SK-N-SH (cell line): ENCODE measurements at regions not wholly inside any gene's neighbourhood (a gene's known extent, or its start where the extent isn't known, plus 50 kb on each side); places are given as distances from the start of the nearest gene placed in this dataset.

ENCODE experiments used
- CTCF ChIA-PET: fragments of 300-600, 350-600 bp; formaldehyde crosslinking; extraction: SDS; loops from one replicate; lab custom pipeline; 2021; lab: Yijun Ruan, JAX
- POLR2A ChIA-PET: fragments of 350-600 bp; sonication (Branson Sonifier 250); formaldehyde crosslinking; extraction: SDS; loops from one replicate; lab custom pipeline; 2020; ENCODE audit warnings: antibody characterized with exemption, inconsistent platforms; lab: Yijun Ruan, JAX
- DNase-seq: peaks from one replicate; pipeline ENCODE4 v3.0.0; 2012
- H2AFZ ChIP-seq: fragments of 200-600 bp; sonication (generic); 2 replicates; pipeline ENCODE4 v1.8.1; 2016; ENCODE audit warnings: antibody characterized with exemption, mild to moderate bottlenecking, low read depth
- H3F3A ChIP-seq: fragments of 200-600 bp; sonication (generic); replicated peaks from 2 replicates; pipeline ENCODE3; 2016; ENCODE audit warnings: antibody characterized with exemption, mild to moderate bottlenecking; ENCODE audit not compliant: insufficient read depth
- H3K27ac ChIP-seq, 2 experiments: fragments of 200-500 bp in 1 of 2; fragments of 200-600 bp in 1 of 2; sonication (Bioruptor generic) in 1 of 2; sonication (generic), shearing (Covaris generic) in 1 of 2; 2 replicates each; pipeline versions ENCODE4 v1.5.1 to v1.6.1; 2014 to 2016; ENCODE audit warnings: low read depth in 2 of 2, inconsistent platforms in 1 of 2, low read length in 1 of 2, mild to moderate bottlenecking in 1 of 2, mixed read lengths in 1 of 2
- H3K27me3 ChIP-seq: fragments of 200-600 bp; sonication (generic), shearing (Covaris generic); 2 replicates; pipeline ENCODE4 v1.6.1; 2016; ENCODE audit warnings: mixed run types; ENCODE audit not compliant: insufficient read depth
- H3K36me3 ChIP-seq, 2 experiments: fragments of 200-500 bp in 1 of 2; fragments of 200-600 bp in 1 of 2; sonication (Bioruptor generic) in 1 of 2; sonication (generic) in 1 of 2; replicated peaks in 1 of 2; 2 replicates each; pipeline versions ENCODE3 to v1.5.1; 2014 to 2016; ENCODE audit warnings: low read length in 1 of 2, mild to moderate bottlenecking in 1 of 2; ENCODE audit not compliant: insufficient read depth in 2 of 2, control insufficient read depth in 1 of 2
- H3K4me1 ChIP-seq, 2 experiments: fragments of 200-500 bp in 1 of 2; fragments of 200-600 bp in 1 of 2; sonication (Bioruptor generic) in 1 of 2; sonication (generic), shearing (Covaris generic) in 1 of 2; 2 replicates each; pipeline versions ENCODE4 v1.5.1 to v1.6.1; 2014 to 2016; ENCODE audit warnings: low read depth in 1 of 2, low read length in 1 of 2, mixed run types in 1 of 2; ENCODE audit not compliant: insufficient read depth in 2 of 2, control insufficient read depth in 1 of 2
- H3K4me2 ChIP-seq: fragments of 200-600 bp; sonication (generic), shearing (Covaris generic); 2 replicates; pipeline ENCODE4 v1.6.1; 2017; ENCODE audit warnings: mixed run types
- H3K4me3 ChIP-seq, 2 experiments: fragments of 200-500 bp in 1 of 2; fragments of 200-600 bp in 1 of 2; sonication (Bioruptor generic) in 1 of 2; sonication (generic), shearing (Covaris generic) in 1 of 2; 2 replicates each; pipeline versions ENCODE4 v1.5.1 to v1.8.1; 2014 to 2016; ENCODE audit warnings: low read depth in 2 of 2, inconsistent platforms in 1 of 2, low read length in 1 of 2, mild to moderate bottlenecking in 1 of 2, mixed read lengths in 1 of 2, moderate library complexity in 1 of 2
- H3K79me2 ChIP-seq: fragments of 200-600 bp; sonication (generic); 2 replicates; pipeline ENCODE4 v1.8.1; 2017; ENCODE audit warnings: mild to moderate bottlenecking; ENCODE audit not compliant: insufficient read depth
- H3K9ac ChIP-seq: fragments of 200-600 bp; sonication (generic); 2 replicates; pipeline ENCODE4 v1.6.1; 2017; ENCODE audit warnings: mixed run types
- H3K9me2 ChIP-seq: fragments of 200-600 bp; sonication (generic); 2 replicates; pipeline ENCODE4 v1.6.1; 2017; ENCODE audit warnings: mixed run types
- H3K9me3 ChIP-seq: fragments of 200-600 bp; sonication (generic); 2 replicates; pipeline ENCODE4 v1.6.1; 2017; ENCODE audit warnings: mixed run types, mild to moderate bottlenecking, moderate library complexity
- H4K20me1 ChIP-seq: fragments of 200-600 bp; sonication (generic); 2 replicates; pipeline ENCODE4 v1.6.1; 2017; ENCODE audit warnings: mild to moderate bottlenecking, mixed run types; ENCODE audit not compliant: insufficient read depth
- CHD2 ChIP-seq: fragments of 150-350 bp; IDR thresholded peaks from 2 replicates; pipeline ENCODE4 v1.6.1; 2018; ENCODE audit warnings: low read length; ENCODE audit not compliant: partially characterized antibody
- ELF1 ChIP-seq: IDR thresholded peaks from 2 replicates; pipeline ENCODE4 v1.4.0; 2012
- EP300 ChIP-seq, 2 experiments: IDR thresholded peaks; 2 replicates each; pipeline versions ENCODE4 v1.4.0 to v1.6.1; 2012; ENCODE audit warnings: borderline replicate concordance in 1 of 2, low read depth in 1 of 2, low read length in 1 of 2
- EZH2phosphoT487 ChIP-seq: fragments of 200-600 bp; sonication (generic); IDR thresholded peaks from 2 replicates; pipeline ENCODE4 v1.6.1; 2017; ENCODE audit warnings: low read depth, mixed run types, mild to moderate bottlenecking, antibody characterized with exemption, moderate library complexity, borderline replicate concordance
- FOXJ3 ChIP-seq: sonication (generic); formaldehyde crosslinking; IDR thresholded peaks from 2 replicates; pipeline ENCODE4 v1.5.1; 2020; ENCODE audit warnings: mild to moderate bottlenecking, missing genetic modification reagents
- GABPA ChIP-seq: IDR thresholded peaks from 2 replicates; pipeline ENCODE4 v1.4.0; 2012; ENCODE audit warnings: low read depth, mild to moderate bottlenecking
- GATA2 ChIP-seq: sonication (generic); formaldehyde crosslinking; IDR thresholded peaks from 2 replicates; pipeline ENCODE4 v1.5.0; 2020; ENCODE audit warnings: mild to moderate bottlenecking, missing genetic modification reagents
- MAX ChIP-seq: IDR thresholded peaks from 2 replicates; pipeline ENCODE4 v1.4.0; 2012; ENCODE audit warnings: low read depth
- MEF2A ChIP-seq: IDR thresholded peaks from 2 replicates; pipeline ENCODE4 v1.4.0; 2012; ENCODE audit warnings: low read depth, borderline replicate concordance
- MXI1 ChIP-seq: IDR thresholded peaks from 2 replicates; pipeline ENCODE4 v1.6.1; 2012; ENCODE audit warnings: mild to moderate bottlenecking, low read depth, low read length, improper control_type of control experiment
- NFIC ChIP-seq: IDR thresholded peaks from 2 replicates; pipeline ENCODE4 v1.4.0; 2012; ENCODE audit warnings: borderline replicate concordance
- POLR2AphosphoS5 ChIP-seq: IDR thresholded peaks from 2 replicates; pipeline ENCODE4 v1.6.1; 2012; ENCODE audit warnings: low read depth, low read length
- RAD21 ChIP-seq: IDR thresholded peaks from 2 replicates; pipeline ENCODE4 v1.6.1; 2012; ENCODE audit warnings: mild to moderate bottlenecking, low read length
- RCOR1 ChIP-seq: fragments of 150-350 bp; IDR thresholded peaks from 2 replicates; pipeline ENCODE4 v1.6.1; 2017; ENCODE audit warnings: antibody characterized with exemption, low read length
- RFX5 ChIP-seq: IDR thresholded peaks from 2 replicates; pipeline ENCODE4 v1.6.1; 2012; ENCODE audit warnings: mild to moderate bottlenecking, improper control_type of control experiment, low read length
- RXRA ChIP-seq: IDR thresholded peaks from 2 replicates; pipeline ENCODE4 v1.4.0; 2012; ENCODE audit warnings: low read depth, mild to moderate bottlenecking, borderline replicate concordance
- SMC3 ChIP-seq: IDR thresholded peaks from 2 replicates; pipeline ENCODE4 v1.6.1; 2012; ENCODE audit warnings: low read depth, low read length, improper control_type of control experiment
- TAF1 ChIP-seq: IDR thresholded peaks from 2 replicates; pipeline ENCODE4 v1.6.1; 2012; ENCODE audit warnings: low read depth, mild to moderate bottlenecking, low read length, moderate library complexity, borderline replicate concordance
- TCF12 ChIP-seq: IDR thresholded peaks from 2 replicates; pipeline ENCODE4 v1.4.0; 2012
- TEAD4 ChIP-seq: IDR thresholded peaks from 2 replicates; pipeline ENCODE4 v1.4.0; 2012; ENCODE audit warnings: mild to moderate bottlenecking, borderline replicate concordance; ENCODE audit not compliant: insufficient read depth
- YY1 ChIP-seq: IDR thresholded peaks from 2 replicates; pipeline ENCODE4 v1.4.0; 2012; ENCODE audit warnings: low read depth, mild to moderate bottlenecking
- WGBS: methylation state at CpG from one replicate; pipeline ENCODE4 v1.1.6; 2017; ENCODE audit warnings: low lambda C conversion rate; 5-methylcytosine and 5-hydroxymethylcytosine counted together
- TF ChIP-seq, protein P1 (sequence below): fragments of 150-350 bp; IDR thresholded peaks from 2 replicates; pipeline ENCODE4 v1.6.1; 2017; ENCODE audit warnings: antibody characterized with exemption, low read length, low read depth, borderline replicate concordance
- TF ChIP-seq, protein P2 (sequence below): IDR thresholded peaks from 2 replicates; pipeline ENCODE4 v1.6.1; 2012; ENCODE audit warnings: mild to moderate bottlenecking, low read depth, low read length, moderate library complexity
- TF ChIP-seq, protein P3 (sequence below): fragments of 150-350 bp; IDR thresholded peaks from 2 replicates; pipeline ENCODE4 v1.6.1; 2016; ENCODE audit warnings: mild to moderate bottlenecking, low read depth, low read length
- TF ChIP-seq, protein P4 (sequence below): fragments of 200-600 bp; sonication (generic); IDR thresholded peaks from 2 replicates; pipeline ENCODE4 v1.6.1; 2017; ENCODE audit warnings: antibody characterized with exemption, mild to moderate bottlenecking, moderate library complexity
- TF ChIP-seq, protein P5 (sequence below): IDR thresholded peaks from 2 replicates; pipeline ENCODE4 v1.4.0; 2012; ENCODE audit warnings: low read depth, borderline replicate concordance

- Histone ChIP-seq H3K4me2 (no peak overlapping the region), H3K9ac (no peak overlapping the region), H3K4me1 (no peaks in the 10 kb centered on the region; a peak in 1 of 4 replicates), H3K9me2 (no peaks in the 10 kb centered on the region), H3K27me3 (no peaks in the 10 kb centered on the region), H3K36me3 (no peaks in the 10 kb centered on the region), H3K4me3 (no peak overlapping the region), H3F3A (peaks cover 21% of the 10 kb centered on the region), H3K79me2 (no peaks in the 10 kb centered on the region), H4K20me1 (no peaks in the 10 kb centered on the region), H3K9me3 (no peaks in the 10 kb centered on the region), H2AFZ (no peak overlapping the region), H3K27ac (peak overlapping the region in 1 of 2 experiments; percentile 59; a peak in 2 of 4 replicates)
- no peak for DNase-seq
- ChIA-PET POLR2A (no interaction called here), CTCF (no interaction called here)
- 18% methylated on average over 1 of the region's 1 CpG for WGBS
- TF ChIP-seq GABPA = no peak
- TF ChIP-seq, protein P1, sequence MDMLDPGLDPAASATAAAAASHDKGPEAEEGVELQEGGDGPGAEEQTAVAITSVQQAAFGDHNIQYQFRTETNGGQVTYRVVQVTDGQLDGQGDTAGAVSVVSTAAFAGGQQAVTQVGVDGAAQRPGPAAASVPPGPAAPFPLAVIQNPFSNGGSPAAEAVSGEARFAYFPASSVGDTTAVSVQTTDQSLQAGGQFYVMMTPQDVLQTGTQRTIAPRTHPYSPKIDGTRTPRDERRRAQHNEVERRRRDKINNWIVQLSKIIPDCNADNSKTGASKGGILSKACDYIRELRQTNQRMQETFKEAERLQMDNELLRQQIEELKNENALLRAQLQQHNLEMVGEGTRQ = no peak
- TF ChIP-seq, protein P2, sequence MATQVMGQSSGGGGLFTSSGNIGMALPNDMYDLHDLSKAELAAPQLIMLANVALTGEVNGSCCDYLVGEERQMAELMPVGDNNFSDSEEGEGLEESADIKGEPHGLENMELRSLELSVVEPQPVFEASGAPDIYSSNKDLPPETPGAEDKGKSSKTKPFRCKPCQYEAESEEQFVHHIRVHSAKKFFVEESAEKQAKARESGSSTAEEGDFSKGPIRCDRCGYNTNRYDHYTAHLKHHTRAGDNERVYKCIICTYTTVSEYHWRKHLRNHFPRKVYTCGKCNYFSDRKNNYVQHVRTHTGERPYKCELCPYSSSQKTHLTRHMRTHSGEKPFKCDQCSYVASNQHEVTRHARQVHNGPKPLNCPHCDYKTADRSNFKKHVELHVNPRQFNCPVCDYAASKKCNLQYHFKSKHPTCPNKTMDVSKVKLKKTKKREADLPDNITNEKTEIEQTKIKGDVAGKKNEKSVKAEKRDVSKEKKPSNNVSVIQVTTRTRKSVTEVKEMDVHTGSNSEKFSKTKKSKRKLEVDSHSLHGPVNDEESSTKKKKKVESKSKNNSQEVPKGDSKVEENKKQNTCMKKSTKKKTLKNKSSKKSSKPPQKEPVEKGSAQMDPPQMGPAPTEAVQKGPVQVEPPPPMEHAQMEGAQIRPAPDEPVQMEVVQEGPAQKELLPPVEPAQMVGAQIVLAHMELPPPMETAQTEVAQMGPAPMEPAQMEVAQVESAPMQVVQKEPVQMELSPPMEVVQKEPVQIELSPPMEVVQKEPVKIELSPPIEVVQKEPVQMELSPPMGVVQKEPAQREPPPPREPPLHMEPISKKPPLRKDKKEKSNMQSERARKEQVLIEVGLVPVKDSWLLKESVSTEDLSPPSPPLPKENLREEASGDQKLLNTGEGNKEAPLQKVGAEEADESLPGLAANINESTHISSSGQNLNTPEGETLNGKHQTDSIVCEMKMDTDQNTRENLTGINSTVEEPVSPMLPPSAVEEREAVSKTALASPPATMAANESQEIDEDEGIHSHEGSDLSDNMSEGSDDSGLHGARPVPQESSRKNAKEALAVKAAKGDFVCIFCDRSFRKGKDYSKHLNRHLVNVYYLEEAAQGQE = no peak
- TF ChIP-seq POLR2AphosphoS5 = no peak
- TF ChIP-seq TEAD4 = peak; percentile 72; the same call in 1 of the 2 replicates
- TF ChIP-seq FOXJ3 (CRISPR knock-in tag) = no peak
- no peak for TF ChIP-seq TAF1
- TF ChIP-seq MXI1 = no peak
- no peak for TF ChIP-seq RAD21
- TF ChIP-seq MAX = no peak
- TF ChIP-seq, protein P3, sequence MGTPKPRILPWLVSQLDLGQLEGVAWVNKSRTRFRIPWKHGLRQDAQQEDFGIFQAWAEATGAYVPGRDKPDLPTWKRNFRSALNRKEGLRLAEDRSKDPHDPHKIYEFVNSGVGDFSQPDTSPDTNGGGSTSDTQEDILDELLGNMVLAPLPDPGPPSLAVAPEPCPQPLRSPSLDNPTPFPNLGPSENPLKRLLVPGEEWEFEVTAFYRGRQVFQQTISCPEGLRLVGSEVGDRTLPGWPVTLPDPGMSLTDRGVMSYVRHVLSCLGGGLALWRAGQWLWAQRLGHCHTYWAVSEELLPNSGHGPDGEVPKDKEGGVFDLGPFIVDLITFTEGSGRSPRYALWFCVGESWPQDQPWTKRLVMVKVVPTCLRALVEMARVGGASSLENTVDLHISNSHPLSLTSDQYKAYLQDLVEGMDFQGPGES = no peak
- TF ChIP-seq, protein P4, sequence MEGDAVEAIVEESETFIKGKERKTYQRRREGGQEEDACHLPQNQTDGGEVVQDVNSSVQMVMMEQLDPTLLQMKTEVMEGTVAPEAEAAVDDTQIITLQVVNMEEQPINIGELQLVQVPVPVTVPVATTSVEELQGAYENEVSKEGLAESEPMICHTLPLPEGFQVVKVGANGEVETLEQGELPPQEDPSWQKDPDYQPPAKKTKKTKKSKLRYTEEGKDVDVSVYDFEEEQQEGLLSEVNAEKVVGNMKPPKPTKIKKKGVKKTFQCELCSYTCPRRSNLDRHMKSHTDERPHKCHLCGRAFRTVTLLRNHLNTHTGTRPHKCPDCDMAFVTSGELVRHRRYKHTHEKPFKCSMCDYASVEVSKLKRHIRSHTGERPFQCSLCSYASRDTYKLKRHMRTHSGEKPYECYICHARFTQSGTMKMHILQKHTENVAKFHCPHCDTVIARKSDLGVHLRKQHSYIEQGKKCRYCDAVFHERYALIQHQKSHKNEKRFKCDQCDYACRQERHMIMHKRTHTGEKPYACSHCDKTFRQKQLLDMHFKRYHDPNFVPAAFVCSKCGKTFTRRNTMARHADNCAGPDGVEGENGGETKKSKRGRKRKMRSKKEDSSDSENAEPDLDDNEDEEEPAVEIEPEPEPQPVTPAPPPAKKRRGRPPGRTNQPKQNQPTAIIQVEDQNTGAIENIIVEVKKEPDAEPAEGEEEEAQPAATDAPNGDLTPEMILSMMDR = no peak
- TF ChIP-seq RCOR1 = no peak
- TF ChIP-seq EP300 (IDR thresholded peaks at IDR 0.05; ENCODE audit: borderline replicate concordance in 1 of 2, low read depth in 1 of 2, low read length in 1 of 2) = peak in 1 of 2 experiments; percentile 76; a peak in 1 of 4 replicates
- TF ChIP-seq TCF12 = peak; percentile 56
- 0 out of 2 replicates have a peak, but pooled peaks have one; percentile 28 for TF ChIP-seq MEF2A
- no peak for TF ChIP-seq ELF1
- no peak for TF ChIP-seq EZH2phosphoT487
- peak; percentile 45; the same call in 1 of the 2 replicates for TF ChIP-seq NFIC
- no peak; the same call in 1 of the 2 replicates for TF ChIP-seq RXRA
- no peak for TF ChIP-seq CHD2
- no peak for TF ChIP-seq RFX5
- TF ChIP-seq SMC3 = no peak
- TF ChIP-seq, protein P5, sequence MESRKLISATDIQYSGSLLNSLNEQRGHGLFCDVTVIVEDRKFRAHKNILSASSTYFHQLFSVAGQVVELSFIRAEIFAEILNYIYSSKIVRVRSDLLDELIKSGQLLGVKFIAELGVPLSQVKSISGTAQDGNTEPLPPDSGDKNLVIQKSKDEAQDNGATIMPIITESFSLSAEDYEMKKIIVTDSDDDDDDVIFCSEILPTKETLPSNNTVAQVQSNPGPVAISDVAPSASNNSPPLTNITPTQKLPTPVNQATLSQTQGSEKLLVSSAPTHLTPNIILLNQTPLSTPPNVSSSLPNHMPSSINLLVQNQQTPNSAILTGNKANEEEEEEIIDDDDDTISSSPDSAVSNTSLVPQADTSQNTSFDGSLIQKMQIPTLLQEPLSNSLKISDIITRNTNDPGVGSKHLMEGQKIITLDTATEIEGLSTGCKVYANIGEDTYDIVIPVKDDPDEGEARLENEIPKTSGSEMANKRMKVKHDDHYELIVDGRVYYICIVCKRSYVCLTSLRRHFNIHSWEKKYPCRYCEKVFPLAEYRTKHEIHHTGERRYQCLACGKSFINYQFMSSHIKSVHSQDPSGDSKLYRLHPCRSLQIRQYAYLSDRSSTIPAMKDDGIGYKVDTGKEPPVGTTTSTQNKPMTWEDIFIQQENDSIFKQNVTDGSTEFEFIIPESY = no peak
- TF ChIP-seq GATA2 (CRISPR knock-in tag) = no peak
- no peak for TF ChIP-seq YY1
These were observed 215.3 kb upstream of the DSEL start for GRCh38 chr18:67731851-67732250.
